ENCODE measurements at regions not wholly inside any gene's neighbourhood (a gene's known extent, or its start where the extent isn't known, plus 50 kb on each side); places are given as distances from the start of the nearest gene placed in this dataset.

GRCh38 chr12:34348064-34348463, 325.8 kb downstream of the ALG10 start:
- H3K4me1 ChIP-seq (ENCODE audit: control insufficient read depth in 1 of 2, insufficient read depth in 1 of 2, low read depth in 1 of 2, low read length in 1 of 2), result no peaks in the 10 kb centered on the region
- H3K9me3 ChIP-seq, result peaks cover 35% of the 10 kb centered on the region
- no peaks in the 10 kb centered on the region for H3K36me3 ChIP-seq
- no peak overlapping the region for H3K27ac ChIP-seq
- H3K27me3 ChIP-seq, result no peaks in the 10 kb centered on the region
- no peak overlapping the region for H3K4me3 ChIP-seq (ENCODE audit: low read depth in 1 of 2, low read length in 1 of 2)
- TF ChIP-seq CTCF (IDR thresholded peaks at IDR 0.05), result no peak

GRCh38 chr12:34348836-34349672, 326.8 kb downstream of the ALG10 start:
- Histone ChIP-seq H3K4me3 (ENCODE audit: low read depth in 1 of 2, low read length in 1 of 2) (no peak overlapping the region), H3K9me3 (peaks cover 28% of the 10 kb centered on the region), H3K36me3 (no peaks in the 10 kb centered on the region), H3K4me1 (ENCODE audit: control insufficient read depth in 1 of 2, insufficient read depth in 1 of 2, low read depth in 1 of 2, low read length in 1 of 2) (no peaks in the 10 kb centered on the region), H3K27ac (no peak overlapping the region), H3K27me3 (no peaks in the 10 kb centered on the region)
- TF ChIP-seq CTCF (IDR thresholded peaks at IDR 0.05), result no peak

- TF ChIP-seq CTCF (IDR thresholded peaks at IDR 0.05), result no peak
- H3K27ac ChIP-seq, result no peak overlapping the region
- H3K4me3 ChIP-seq (ENCODE audit: low read depth in 1 of 2, low read length in 1 of 2), result no peak overlapping the region
- H3K27me3 ChIP-seq, result no peaks in the 10 kb centered on the region
- peaks cover 25% of the 10 kb centered on the region for H3K9me3 ChIP-seq
- no peaks in the 10 kb centered on the region for H3K4me1 ChIP-seq (ENCODE audit: control insufficient read depth in 1 of 2, insufficient read depth in 1 of 2, low read depth in 1 of 2, low read length in 1 of 2)
- H3K36me3 ChIP-seq, result no peaks in the 10 kb centered on the region
These were observed 327.3 kb downstream of the ALG10 start for GRCh38 chr12:34349673-34349961.

GRCh38 chr12:34350092-34351041, 328.1 kb downstream of the ALG10 start:
- Histone ChIP-seq H3K4me3 (ENCODE audit: low read depth in 1 of 2, low read length in 1 of 2) (no peak overlapping the region), H3K36me3 (no peaks in the 10 kb centered on the region), H3K9me3 (peaks cover 25% of the 10 kb centered on the region), H3K27ac (no peak overlapping the region), H3K27me3 (no peaks in the 10 kb centered on the region), H3K4me1 (ENCODE audit: control insufficient read depth in 1 of 2, insufficient read depth in 1 of 2, low read depth in 1 of 2, low read length in 1 of 2) (no peaks in the 10 kb centered on the region)
- TF ChIP-seq CTCF (IDR thresholded peaks at IDR 0.05), result no peak

GRCh38 chr12:34352098-34352497, 329.8 kb downstream of the ALG10 start:
- no peak overlapping the region for H3K27ac ChIP-seq
- H3K4me3 ChIP-seq (ENCODE audit: low read depth in 1 of 2, low read length in 1 of 2), result no peak overlapping the region
- H3K9me3 ChIP-seq, result peaks cover 26% of the 10 kb centered on the region
- H3K27me3 ChIP-seq, result no peaks in the 10 kb centered on the region
- H3K4me1 ChIP-seq (ENCODE audit: control insufficient read depth in 1 of 2, insufficient read depth in 1 of 2, low read depth in 1 of 2, low read length in 1 of 2), result no peaks in the 10 kb centered on the region
- no peaks in the 10 kb centered on the region for H3K36me3 ChIP-seq
- TF ChIP-seq CTCF (IDR thresholded peaks at IDR 0.05), result no peak
